ENCODE measurements at regions not wholly inside any gene's neighbourhood (a gene's known extent, or its start where the extent isn't known, plus 50 kb on each side); places are given as distances from the start of the nearest gene placed in this dataset.
A peak's percentile ranks its signal among the peaks of the same experiment; 100 is the strongest.
"Not testable (repeated sequence)": the region's sequence is repeated elsewhere in the genome, so short reads cannot be mapped to it uniquely, and the experiment has no call there.

- H3K27me3 ChIP-seq (ENCODE audit: low read depth); ATAC-seq; H3K9me3 ChIP-seq; H3K36me3 ChIP-seq; intact Hi-C loops (cut with DNase I); H3K4me3 ChIP-seq; H3K27ac ChIP-seq; DNase-seq: not testable (repeated sequence)
- H3K4me1 ChIP-seq, result peaks cover 23% of the 10 kb centered on the region
Observed at GRCh38 chr14:34381304-34381703, 80.7 kb downstream of the SPTSSA start.

GRCh38 chr14:34380471-34380845, 81.6 kb downstream of the SPTSSA start:
- DNase-seq (no peak), ATAC-seq (no peak)
- intact Hi-C loops (cut with DNase I), result no loop called here
- Histone ChIP-seq H3K27me3 (ENCODE audit: low read depth) (no peaks in the 10 kb centered on the region), H3K4me1 (peaks cover 23% of the 10 kb centered on the region), H3K9me3 (no peaks in the 10 kb centered on the region), H3K4me3 (no peak overlapping the region), H3K27ac (no peak overlapping the region), H3K36me3 (no peaks in the 10 kb centered on the region)
- TF ChIP-seq CTCF (IDR thresholded peaks at IDR 0.05), result no peak

- Histone ChIP-seq H3K27ac (peak overlapping the region; percentile 44), H3K27me3 (ENCODE audit: low read depth) (no peaks in the 10 kb centered on the region), H3K4me1 (peaks cover 23% of the 10 kb centered on the region), H3K4me3 (no peak overlapping the region), H3K9me3 (no peaks in the 10 kb centered on the region), H3K36me3 (no peaks in the 10 kb centered on the region)
- TF ChIP-seq CTCF (IDR thresholded peaks at IDR 0.05), result no peak
- ATAC-seq (no peak), DNase-seq (no peak)
- intact Hi-C loops (cut with DNase I), result no loop called here
Observed at GRCh38 chr14:34379816-34380470, 82.1 kb downstream of the SPTSSA start.

- DNase-seq (no peak), ATAC-seq (no peak)
- no peak overlapping the region for H3K4me3 ChIP-seq
- H3K27me3 ChIP-seq (ENCODE audit: low read depth), result no peaks in the 10 kb centered on the region
- H3K9me3 ChIP-seq, result no peaks in the 10 kb centered on the region
- H3K27ac ChIP-seq, result peak overlapping the region; percentile 77
- intact Hi-C loops (cut with DNase I), result no loop called here
- no peaks in the 10 kb centered on the region for H3K36me3 ChIP-seq
- peaks cover 33% of the 10 kb centered on the region for H3K4me1 ChIP-seq
- no peak for TF ChIP-seq CTCF (IDR thresholded peaks at IDR 0.05)
Observed at GRCh38 chr14:34376649-34377267, 85.3 kb downstream of the SPTSSA start.

GRCh38 chr14:34374998-34375740, 86.9 kb downstream of the SPTSSA start:
- Histone ChIP-seq H3K4me3 (no peak overlapping the region), H3K4me1 (peaks cover 34% of the 10 kb centered on the region), H3K27me3 (ENCODE audit: low read depth) (no peaks in the 10 kb centered on the region), H3K9me3 (no peaks in the 10 kb centered on the region), H3K36me3 (no peaks in the 10 kb centered on the region), H3K27ac (peak overlapping the region; percentile 77)
- DNase-seq, result no peak
- ATAC-seq, result peak; percentile 78 to 89
- TF ChIP-seq CTCF (IDR thresholded peaks at IDR 0.05), result no peak
- intact Hi-C loops (cut with DNase I), result no loop called here

GRCh38 chr14:34373191-34373590, 88.8 kb downstream of the SPTSSA start:
- ATAC-seq (no peak), DNase-seq (no peak)
- no peak overlapping the region for H3K4me3 ChIP-seq
- TF ChIP-seq CTCF (IDR thresholded peaks at IDR 0.05), result no peak
- H3K36me3 ChIP-seq, result no peaks in the 10 kb centered on the region
- H3K27ac ChIP-seq, result peak overlapping the region; percentile 77
- peaks cover 36% of the 10 kb centered on the region for H3K4me1 ChIP-seq
- H3K9me3 ChIP-seq, result no peaks in the 10 kb centered on the region
- no peaks in the 10 kb centered on the region for H3K27me3 ChIP-seq (ENCODE audit: low read depth)
- intact Hi-C loops (cut with DNase I), result no loop called here

Measured in lower lobe of right lung (tissue), 2 donors.